K562 (cell line): ENCODE measurements at regions not wholly inside any gene's neighbourhood (a gene's known extent, or its start where the extent isn't known, plus 50 kb on each side); places are given as distances from the start of the nearest gene placed in this dataset.

ENCODE experiments used
- CEBPB ChIP-seq: fragments of 450-650 bp; IDR thresholded peaks from 2 replicates; pipeline ENCODE4 v1.6.1; 2016; ENCODE audit warnings: missing genetic modification characterization, missing compliant biosample characterization
- RUNX1 ChIP-seq: sonication (generic); IDR thresholded peaks from 2 replicates; pipeline ENCODE4 v1.6.1; 2016; ENCODE audit warnings: antibody characterized with exemption, low read depth
- ZNF274 ChIP-seq: IDR thresholded peaks from 2 replicates; pipeline ENCODE4 v1.6.1; 2011; ENCODE audit warnings: low read depth, mild to moderate bottlenecking, low read length, moderate library complexity, borderline replicate concordance
- ZNF79 ChIP-seq: fragments of 250-450 bp; sonication (Bioruptor Pico); IDR thresholded peaks from 2 replicates; pipeline ENCODE4 v1.4.0; 2020; ENCODE audit warnings: low read depth, mild to moderate bottlenecking, moderate library complexity
- TF ChIP-seq, protein P1 (sequence below), 2 experiments: fragments of 450-650 bp; IDR thresholded peaks; 2 replicates each; pipeline ENCODE4 v1.6.1; 2016; ENCODE audit warnings: mild to moderate bottlenecking in 2 of 2, borderline replicate concordance in 1 of 2, low read depth in 1 of 2, moderate library complexity in 1 of 2

DNA sequence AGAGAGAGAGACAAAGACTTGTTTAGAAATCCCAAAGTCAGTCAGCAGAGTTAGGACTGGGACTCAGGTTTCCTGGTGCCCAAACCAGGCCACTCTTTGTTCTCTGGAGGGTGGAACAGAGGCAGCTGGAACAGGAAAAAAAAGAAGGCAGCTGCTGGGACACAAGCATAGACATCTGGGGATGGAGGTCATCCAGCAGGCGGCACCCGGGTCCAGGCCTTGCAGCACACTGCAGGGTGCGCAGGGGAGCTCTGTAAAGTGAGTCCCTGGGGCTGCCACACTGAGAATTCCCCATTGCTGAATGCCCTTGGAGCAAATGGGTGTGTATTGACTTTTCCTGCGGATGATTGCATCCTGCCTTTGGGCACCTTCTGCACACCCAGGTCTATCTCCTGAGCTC lies 222.9 kb upstream of the CSF3R start (continued):
- no peak for TF ChIP-seq ZNF274
- TF ChIP-seq RUNX1 = no peak
- TF ChIP-seq CEBPB (tag) = no peak
- TF ChIP-seq, protein P1, sequence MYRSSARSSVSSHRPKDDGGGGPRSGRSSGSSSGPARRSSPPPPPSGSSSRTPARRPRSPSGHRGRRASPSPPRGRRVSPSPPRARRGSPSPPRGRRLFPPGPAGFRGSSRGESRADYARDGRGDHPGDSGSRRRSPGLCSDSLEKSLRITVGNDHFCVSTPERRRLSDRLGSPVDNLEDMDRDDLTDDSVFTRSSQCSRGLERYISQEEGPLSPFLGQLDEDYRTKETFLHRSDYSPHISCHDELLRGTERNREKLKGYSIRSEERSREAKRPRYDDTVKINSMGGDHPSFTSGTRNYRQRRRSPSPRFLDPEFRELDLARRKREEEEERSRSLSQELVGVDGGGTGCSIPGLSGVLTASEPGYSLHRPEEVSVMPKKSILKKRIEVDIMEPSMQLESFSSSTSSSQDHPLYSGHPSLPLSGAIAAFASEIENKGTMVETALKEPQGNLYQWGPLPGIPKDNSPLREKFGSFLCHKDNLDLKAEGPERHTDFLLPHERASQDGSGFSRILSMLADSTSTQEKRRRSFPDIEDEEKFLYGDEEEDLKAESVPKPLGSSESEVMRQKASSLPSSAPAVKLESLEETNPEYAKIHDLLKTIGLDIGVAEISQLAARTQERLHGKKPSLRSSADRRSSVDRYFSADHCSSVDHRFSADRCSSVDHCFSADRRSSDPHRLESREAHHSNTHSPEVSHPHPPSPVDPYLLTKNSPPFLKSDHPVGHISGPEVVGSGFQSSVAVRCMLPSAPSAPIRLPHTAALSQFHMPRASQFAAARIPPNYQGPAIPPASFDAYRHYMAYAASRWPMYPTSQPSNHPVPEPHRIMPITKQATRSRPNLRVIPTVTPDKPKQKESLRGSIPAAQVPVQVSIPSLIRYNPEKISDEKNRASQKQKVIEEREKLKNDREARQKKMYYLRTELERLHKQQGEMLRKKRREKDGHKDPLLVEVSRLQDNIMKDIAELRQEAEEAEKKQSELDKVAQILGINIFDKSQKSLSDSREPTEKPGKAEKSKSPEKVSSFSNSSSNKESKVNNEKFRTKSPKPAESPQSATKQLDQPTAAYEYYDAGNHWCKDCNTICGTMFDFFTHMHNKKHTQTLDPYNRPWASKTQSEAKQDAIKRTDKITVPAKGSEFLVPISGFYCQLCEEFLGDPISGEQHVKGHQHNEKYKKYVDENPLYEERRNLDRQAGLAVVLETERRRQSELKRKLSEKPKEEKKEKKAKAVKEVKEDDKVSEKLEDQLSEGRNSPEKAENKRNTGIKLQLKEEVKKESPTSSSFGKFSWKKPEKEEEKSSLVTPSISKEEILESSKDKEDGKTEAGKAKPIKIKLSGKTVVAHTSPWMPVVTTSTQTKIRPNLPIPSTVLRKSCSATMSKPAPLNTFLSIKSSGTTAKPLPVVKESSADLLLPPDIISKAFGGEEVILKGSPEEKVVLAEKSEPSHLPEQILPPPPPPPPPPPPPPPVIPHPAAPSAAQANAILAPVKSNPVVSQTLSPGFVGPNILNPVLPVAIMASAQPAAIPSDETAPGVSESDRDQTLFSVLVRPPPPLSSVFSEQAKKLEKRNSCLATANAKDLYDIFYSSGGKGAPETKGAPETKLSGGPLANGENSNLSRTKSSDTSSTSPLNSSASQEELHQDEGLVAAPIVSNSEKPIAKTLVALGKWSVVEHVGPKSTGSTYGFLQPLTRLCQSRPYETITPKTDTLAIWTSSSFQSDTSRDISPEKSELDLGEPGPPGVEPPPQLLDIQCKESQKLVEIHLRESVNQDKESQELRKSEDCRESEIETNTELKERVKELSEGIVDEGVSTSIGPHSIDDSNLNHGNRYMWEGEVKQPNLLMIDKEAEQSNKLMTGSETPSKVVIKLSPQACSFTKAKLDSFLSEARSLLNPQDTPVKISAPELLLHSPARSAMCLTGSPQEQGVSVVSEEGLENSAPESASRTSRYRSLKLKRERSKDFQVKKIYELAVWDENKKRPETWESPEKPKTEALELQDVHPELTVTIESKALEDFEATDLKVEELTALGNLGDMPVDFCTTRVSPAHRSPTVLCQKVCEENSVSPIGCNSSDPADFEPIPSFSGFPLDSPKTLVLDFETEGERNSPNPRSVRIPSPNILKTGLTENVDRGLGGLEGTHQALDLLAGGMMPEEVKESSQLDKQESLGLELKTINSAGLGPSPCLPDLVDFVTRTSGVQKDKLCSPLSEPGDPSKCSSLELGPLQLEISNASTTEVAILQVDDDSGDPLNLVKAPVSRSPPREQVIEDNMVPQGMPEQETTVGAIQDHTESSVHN (IDR thresholded peaks at IDR 0.05; ENCODE audit: borderline replicate concordance in 1 of 2, low read depth in 1 of 2) = no peak
- no peak for TF ChIP-seq ZNF79
